ENCODE measurements at regions not wholly inside any gene's neighbourhood (a gene's known extent, or its start where the extent isn't known, plus 50 kb on each side); places are given as distances from the start of the nearest gene placed in this dataset.

DNA sequence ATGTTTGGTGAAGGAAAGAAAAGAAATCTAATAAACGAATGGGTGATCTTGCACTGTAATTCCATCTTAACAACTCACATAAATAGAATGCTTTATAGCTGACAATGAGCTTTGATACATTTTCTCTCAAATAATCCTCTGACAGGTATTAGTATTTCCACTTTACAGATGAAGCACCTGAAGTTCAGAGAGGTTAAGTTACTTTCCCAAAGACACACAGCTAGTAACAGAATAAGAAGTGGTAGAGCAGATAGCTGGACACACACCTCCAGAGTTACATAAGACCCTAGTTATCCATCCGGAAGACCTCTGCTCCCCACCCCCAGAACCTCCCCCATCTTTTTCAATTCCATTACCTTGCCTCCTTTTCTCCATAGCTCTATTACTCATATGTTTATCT lies 213.3 kb upstream of the ZC3H12A start:
- TF ChIP-seq EZH2 (IDR thresholded peaks at IDR 0.05; ENCODE audit: low read depth, unreplicated experiment), result no peak
- TF ChIP-seq, protein P1, sequence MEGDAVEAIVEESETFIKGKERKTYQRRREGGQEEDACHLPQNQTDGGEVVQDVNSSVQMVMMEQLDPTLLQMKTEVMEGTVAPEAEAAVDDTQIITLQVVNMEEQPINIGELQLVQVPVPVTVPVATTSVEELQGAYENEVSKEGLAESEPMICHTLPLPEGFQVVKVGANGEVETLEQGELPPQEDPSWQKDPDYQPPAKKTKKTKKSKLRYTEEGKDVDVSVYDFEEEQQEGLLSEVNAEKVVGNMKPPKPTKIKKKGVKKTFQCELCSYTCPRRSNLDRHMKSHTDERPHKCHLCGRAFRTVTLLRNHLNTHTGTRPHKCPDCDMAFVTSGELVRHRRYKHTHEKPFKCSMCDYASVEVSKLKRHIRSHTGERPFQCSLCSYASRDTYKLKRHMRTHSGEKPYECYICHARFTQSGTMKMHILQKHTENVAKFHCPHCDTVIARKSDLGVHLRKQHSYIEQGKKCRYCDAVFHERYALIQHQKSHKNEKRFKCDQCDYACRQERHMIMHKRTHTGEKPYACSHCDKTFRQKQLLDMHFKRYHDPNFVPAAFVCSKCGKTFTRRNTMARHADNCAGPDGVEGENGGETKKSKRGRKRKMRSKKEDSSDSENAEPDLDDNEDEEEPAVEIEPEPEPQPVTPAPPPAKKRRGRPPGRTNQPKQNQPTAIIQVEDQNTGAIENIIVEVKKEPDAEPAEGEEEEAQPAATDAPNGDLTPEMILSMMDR (conservative IDR thresholded peaks at IDR 0.05; ENCODE audit: low read depth in 2 of 2), result no peak
- TF ChIP-seq POLR2AphosphoS5 (IDR thresholded peaks at IDR 0.05; ENCODE audit: low read depth), result no peak
- TF ChIP-seq, protein P2, sequence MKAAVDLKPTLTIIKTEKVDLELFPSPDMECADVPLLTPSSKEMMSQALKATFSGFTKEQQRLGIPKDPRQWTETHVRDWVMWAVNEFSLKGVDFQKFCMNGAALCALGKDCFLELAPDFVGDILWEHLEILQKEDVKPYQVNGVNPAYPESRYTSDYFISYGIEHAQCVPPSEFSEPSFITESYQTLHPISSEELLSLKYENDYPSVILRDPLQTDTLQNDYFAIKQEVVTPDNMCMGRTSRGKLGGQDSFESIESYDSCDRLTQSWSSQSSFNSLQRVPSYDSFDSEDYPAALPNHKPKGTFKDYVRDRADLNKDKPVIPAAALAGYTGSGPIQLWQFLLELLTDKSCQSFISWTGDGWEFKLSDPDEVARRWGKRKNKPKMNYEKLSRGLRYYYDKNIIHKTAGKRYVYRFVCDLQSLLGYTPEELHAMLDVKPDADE (IDR thresholded peaks at IDR 0.05), result no peak
